ENCODE measurements at regions not wholly inside any gene's neighbourhood (a gene's known extent, or its start where the extent isn't known, plus 50 kb on each side); places are given as distances from the start of the nearest gene placed in this dataset.

GRCh38 chr6:79832723-79833122 is 114.6 kb downstream of the ELOVL4 start:
- H3K4me3 ChIP-seq: no peak overlapping the region
- TF ChIP-seq FOSB (CRISPR knock-in tag; IDR thresholded peaks at IDR 0.05) (no peak), PHF8 (IDR thresholded peaks at IDR 0.05; ENCODE audit: borderline replicate concordance, low read depth) (no peak), MAZ (IDR thresholded peaks at IDR 0.05; ENCODE audit: borderline replicate concordance, low read depth, low read length) (no peak), HMGXB4 (CRISPR knock-in tag; IDR thresholded peaks at IDR 0.05; ENCODE audit: borderline replicate concordance) (no peak), EHMT2 (IDR thresholded peaks at IDR 0.05; ENCODE audit: low read depth) (no peak), NPAS2 (CRISPR knock-in tag; IDR thresholded peaks at IDR 0.05; ENCODE audit: borderline replicate concordance) (no peak), BHLHE40 (IDR thresholded peaks at IDR 0.05; ENCODE audit: low read depth, low read length) (no peak)
- no peak for DNase-seq (ENCODE audit: low read depth in 1 of 2, low spot score in 1 of 2)
- H3K4me2 ChIP-seq: no peak overlapping the region
- no peaks in the 10 kb centered on the region for H3K4me1 ChIP-seq
- no peak for ATAC-seq
- ChIA-PET POLR2A (no interaction called here), CTCF (interaction anchor here (1.6 kb wide), 1 partner anchor 19 kb away, joined by 4 read pairs; no protein-coding TSS in a partner anchor)
- WGBS (ENCODE audit: missing lambda C conversion rate): 3% methylated on average over 2 of the region's 2 CpGs
- FAIRE-seq: no peak
- H3K9me3 ChIP-seq: no peaks in the 10 kb centered on the region
- H3K27ac ChIP-seq: no peak overlapping the region

GRCh38 chr6:79824202-79824601 is 123.2 kb downstream of the ELOVL4 start:
- no peak overlapping the region for H3K27ac ChIP-seq
- ChIA-PET POLR2A (no interaction called here), CTCF (interaction anchor here (2.2 kb wide), 1 partner anchor 11 kb away, joined by 9 read pairs; no protein-coding TSS in a partner anchor)
- 15% methylated on average over 2 of the region's 2 CpGs for WGBS (ENCODE audit: missing lambda C conversion rate)
- ATAC-seq (no peak), FAIRE-seq (no peak), DNase-seq (ENCODE audit: low read depth in 1 of 2, low spot score in 1 of 2) (no peak)
- H3K4me2 ChIP-seq: no peak overlapping the region
- no peak overlapping the region for H3K4me3 ChIP-seq
- no peaks in the 10 kb centered on the region for H3K4me1 ChIP-seq
- TF ChIP-seq HEYL (CRISPR knock-in tag; IDR thresholded peaks at IDR 0.05) (no peak), MAZ (IDR thresholded peaks at IDR 0.05; ENCODE audit: borderline replicate concordance, low read depth, low read length) (no peak), FOSL2 (IDR thresholded peaks at IDR 0.05) (no peak), FOSL2 (CRISPR knock-in tag; IDR thresholded peaks at IDR 0.05) (no peak), NR3C1 (IDR thresholded peaks at IDR 0.05) (no peak)
- H3K9me3 ChIP-seq: no peaks in the 10 kb centered on the region

- 0% methylated on average over 2 of the region's 3 CpGs for WGBS (ENCODE audit: missing lambda C conversion rate)
- no peak overlapping the region for H3K4me2 ChIP-seq
- FAIRE-seq: no peak
- no peak for DNase-seq (ENCODE audit: low read depth in 1 of 2, low spot score in 1 of 2)
- no peaks in the 10 kb centered on the region for H3K9me3 ChIP-seq
- ChIA-PET POLR2A (no interaction called here), CTCF (no interaction called here)
- no peak overlapping the region for H3K27ac ChIP-seq
- no peaks in the 10 kb centered on the region for H3K4me1 ChIP-seq
- no peak for TF ChIP-seq RCOR1 (IDR thresholded peaks at IDR 0.05; ENCODE audit: low read depth, low read length)
- TF ChIP-seq ZSCAN20 (CRISPR knock-in tag; IDR thresholded peaks at IDR 0.05): no peak
- TF ChIP-seq CBX8 (IDR thresholded peaks at IDR 0.05): no peak
- no peak for TF ChIP-seq HDAC2 (IDR thresholded peaks at IDR 0.05)
- no peak overlapping the region for H3K4me3 ChIP-seq
- no peak for ATAC-seq
Observed at GRCh38 chr6:79821859-79822258, 125.5 kb downstream of the ELOVL4 start.

GRCh38 chr6:79818471-79818870 is 128.9 kb downstream of the ELOVL4 start:
- Histone ChIP-seq H3K4me3 (no peak overlapping the region), H3K9me3 (no peaks in the 10 kb centered on the region), H3K27ac (no peak overlapping the region), H3K4me2 (no peak overlapping the region), H3K4me1 (no peaks in the 10 kb centered on the region)
- ATAC-seq (no peak), FAIRE-seq (no peak), DNase-seq (ENCODE audit: low read depth in 1 of 2, low spot score in 1 of 2) (no peak)
- CTCF ChIA-PET: no interaction called here
- POLR2A ChIA-PET: no interaction called here
- 63% methylated on average over 3 of the region's 3 CpGs for WGBS (ENCODE audit: missing lambda C conversion rate)
- TF ChIP-seq HMGXB4 (CRISPR knock-in tag; IDR thresholded peaks at IDR 0.05; ENCODE audit: borderline replicate concordance) (no peak), USF2 (IDR thresholded peaks at IDR 0.05) (no peak), NPAS2 (CRISPR knock-in tag; IDR thresholded peaks at IDR 0.05; ENCODE audit: borderline replicate concordance) (no peak), CHD4 (IDR thresholded peaks at IDR 0.05; ENCODE audit: borderline replicate concordance) (no peak), BCL3 (IDR thresholded peaks at IDR 0.05) (no peak), HEYL (CRISPR knock-in tag; IDR thresholded peaks at IDR 0.05) (no peak), EHMT2 (IDR thresholded peaks at IDR 0.05; ENCODE audit: low read depth) (no peak), ATOH8 (CRISPR knock-in tag; IDR thresholded peaks at IDR 0.05; ENCODE audit: low read depth) (no peak), RFX5 (IDR thresholded peaks at IDR 0.05) (no peak), PHF8 (IDR thresholded peaks at IDR 0.05; ENCODE audit: borderline replicate concordance, low read depth) (no peak), SREBF2 (IDR thresholded peaks at IDR 0.05) (no peak), HOXB5 (CRISPR knock-in tag; IDR thresholded peaks at IDR 0.05) (no peak), RCOR1 (IDR thresholded peaks at IDR 0.05; ENCODE audit: low read depth, low read length) (no peak), MAX (IDR thresholded peaks at IDR 0.05) (no peak), CHD2 (IDR thresholded peaks at IDR 0.05; ENCODE audit: low read length, partially characterized antibody) (no peak), SMC3 (IDR thresholded peaks at IDR 0.05) (no peak)
